ENCODE measurements at regions not wholly inside any gene's neighbourhood (a gene's known extent, or its start where the extent isn't known, plus 50 kb on each side); places are given as distances from the start of the nearest gene placed in this dataset.

DNA sequence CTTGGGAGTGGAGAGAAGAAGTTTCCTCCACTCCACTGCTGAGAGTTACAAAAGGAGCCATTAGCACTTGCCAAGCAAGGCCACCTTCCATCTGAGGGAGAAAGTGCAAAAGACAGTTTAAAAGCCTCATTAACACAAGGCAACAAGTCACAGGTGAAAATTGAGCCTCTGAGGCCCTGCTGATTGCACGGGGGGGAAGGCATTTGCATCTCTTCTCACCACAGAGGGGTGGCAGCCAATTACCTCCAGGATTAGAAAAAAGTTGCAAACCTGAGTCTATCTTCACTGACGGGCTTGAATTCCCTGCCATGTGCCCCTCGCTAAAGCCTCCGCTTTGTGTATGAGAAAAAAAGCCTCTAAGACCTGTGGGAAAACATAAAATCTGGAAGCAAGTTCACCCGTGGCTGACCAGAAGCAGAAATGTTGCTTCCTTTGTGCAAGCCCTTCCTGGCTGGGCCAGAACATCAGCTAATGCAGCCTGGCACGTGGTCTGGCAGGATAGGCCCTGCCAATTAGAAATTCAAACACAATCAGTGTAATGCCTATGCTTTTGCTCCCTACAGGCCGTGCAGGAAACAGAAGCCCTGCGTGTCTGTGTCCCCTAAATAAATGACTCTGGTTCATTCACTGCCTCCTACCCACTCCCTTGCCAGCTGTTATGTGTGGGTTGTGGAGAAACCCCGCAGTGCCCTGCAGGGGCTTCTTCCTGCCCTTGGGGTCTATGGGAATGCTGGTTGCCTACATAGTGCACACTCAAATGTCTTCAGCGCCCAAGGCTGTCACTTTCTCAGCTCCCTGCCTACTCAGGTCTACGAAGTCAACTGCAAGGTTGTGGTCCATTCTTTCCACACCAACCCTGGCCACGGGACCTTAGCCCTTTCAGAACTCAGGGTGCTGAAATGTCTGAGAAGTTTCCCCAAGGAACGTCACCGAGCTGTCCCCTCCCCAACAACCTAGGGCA, 150.2 kb downstream of the UQCRFS1 start:
- no peak overlapping the region for H3K4me3 ChIP-seq
- H3K9me3 ChIP-seq: peaks cover 2% of the 10 kb centered on the region
- no peaks in the 10 kb centered on the region for H3K4me1 ChIP-seq (ENCODE audit: control insufficient read depth in 1 of 2, low read depth in 2 of 2)
- TF ChIP-seq, protein P1, sequence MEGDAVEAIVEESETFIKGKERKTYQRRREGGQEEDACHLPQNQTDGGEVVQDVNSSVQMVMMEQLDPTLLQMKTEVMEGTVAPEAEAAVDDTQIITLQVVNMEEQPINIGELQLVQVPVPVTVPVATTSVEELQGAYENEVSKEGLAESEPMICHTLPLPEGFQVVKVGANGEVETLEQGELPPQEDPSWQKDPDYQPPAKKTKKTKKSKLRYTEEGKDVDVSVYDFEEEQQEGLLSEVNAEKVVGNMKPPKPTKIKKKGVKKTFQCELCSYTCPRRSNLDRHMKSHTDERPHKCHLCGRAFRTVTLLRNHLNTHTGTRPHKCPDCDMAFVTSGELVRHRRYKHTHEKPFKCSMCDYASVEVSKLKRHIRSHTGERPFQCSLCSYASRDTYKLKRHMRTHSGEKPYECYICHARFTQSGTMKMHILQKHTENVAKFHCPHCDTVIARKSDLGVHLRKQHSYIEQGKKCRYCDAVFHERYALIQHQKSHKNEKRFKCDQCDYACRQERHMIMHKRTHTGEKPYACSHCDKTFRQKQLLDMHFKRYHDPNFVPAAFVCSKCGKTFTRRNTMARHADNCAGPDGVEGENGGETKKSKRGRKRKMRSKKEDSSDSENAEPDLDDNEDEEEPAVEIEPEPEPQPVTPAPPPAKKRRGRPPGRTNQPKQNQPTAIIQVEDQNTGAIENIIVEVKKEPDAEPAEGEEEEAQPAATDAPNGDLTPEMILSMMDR (IDR thresholded peaks at IDR 0.05): no peak
- DNase-seq (ENCODE audit: low spot score): no peak
- H3K27ac ChIP-seq: no peak overlapping the region
- H3K27me3 ChIP-seq (replicated peaks; ENCODE audit: insufficient read depth): no peaks in the 10 kb centered on the region
- no peak for ATAC-seq (ENCODE audit: insufficient number of reproducible peaks, low FRiP score, low read depth)
- H3K36me3 ChIP-seq: no peaks in the 10 kb centered on the region

DNA sequence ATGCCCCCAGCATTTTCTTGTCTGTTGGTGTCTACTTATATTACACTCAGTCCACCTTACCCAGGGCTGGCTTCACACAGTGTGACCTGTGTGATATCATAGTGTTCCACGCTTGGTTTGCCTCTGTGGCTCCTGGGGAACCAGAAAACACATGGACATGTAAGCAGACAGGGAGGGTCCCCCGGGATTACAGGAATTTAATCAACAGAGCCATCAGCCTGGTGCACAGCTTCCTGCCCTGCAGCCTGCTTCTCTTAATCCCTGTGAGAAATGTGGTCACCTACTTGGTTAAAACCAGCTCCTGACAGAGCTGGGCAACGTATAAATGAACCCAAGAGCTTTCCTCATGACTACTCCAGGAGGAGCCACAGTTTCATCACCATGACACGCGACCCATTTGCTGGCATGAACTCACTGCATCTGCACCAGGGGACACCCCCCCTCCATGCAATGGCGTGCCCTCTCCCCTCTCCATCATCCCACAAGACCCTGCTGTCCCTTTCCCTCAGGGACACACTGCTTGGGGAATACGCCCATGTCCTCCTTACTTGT, 152.1 kb downstream of the UQCRFS1 start:
- TF ChIP-seq, protein P1 (IDR thresholded peaks at IDR 0.05): no peak
- no peak overlapping the region for H3K27ac ChIP-seq
- ATAC-seq (ENCODE audit: insufficient number of reproducible peaks, low FRiP score, low read depth): no peak

DNA sequence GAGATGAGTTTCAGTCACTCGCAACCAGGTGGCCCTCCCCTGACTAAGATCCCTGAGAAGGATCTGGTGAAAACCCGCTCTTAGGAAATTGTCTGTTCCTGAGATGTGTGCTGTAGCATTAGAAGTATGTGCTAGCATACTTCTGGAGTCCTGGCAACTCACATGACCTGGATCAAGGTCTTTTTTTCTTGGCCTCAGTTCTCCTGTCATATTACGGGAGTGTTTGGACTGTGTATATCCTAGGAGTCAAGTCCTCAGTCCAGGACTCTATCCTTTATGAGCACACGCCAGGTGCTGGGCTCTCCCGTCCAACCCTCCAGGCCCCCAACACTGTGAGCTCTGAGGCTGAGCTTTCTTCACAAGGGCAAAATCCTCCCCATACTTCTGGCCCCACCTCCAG, 156.4 kb downstream of the UQCRFS1 start:
- no peak for DNase-seq (ENCODE audit: low spot score)
- no peak overlapping the region for H3K27ac ChIP-seq

More for the DNA sequence above, 152.1 kb downstream of the UQCRFS1 start:
- H3K36me3 ChIP-seq: no peaks in the 10 kb centered on the region
- no peaks in the 10 kb centered on the region for H3K27me3 ChIP-seq (replicated peaks; ENCODE audit: insufficient read depth)
- no peaks in the 10 kb centered on the region for H3K9me3 ChIP-seq
- no peak overlapping the region for H3K4me3 ChIP-seq
- no peak for DNase-seq (ENCODE audit: low spot score)
- no peaks in the 10 kb centered on the region for H3K4me1 ChIP-seq (ENCODE audit: control insufficient read depth in 1 of 2, low read depth in 2 of 2)

DNA sequence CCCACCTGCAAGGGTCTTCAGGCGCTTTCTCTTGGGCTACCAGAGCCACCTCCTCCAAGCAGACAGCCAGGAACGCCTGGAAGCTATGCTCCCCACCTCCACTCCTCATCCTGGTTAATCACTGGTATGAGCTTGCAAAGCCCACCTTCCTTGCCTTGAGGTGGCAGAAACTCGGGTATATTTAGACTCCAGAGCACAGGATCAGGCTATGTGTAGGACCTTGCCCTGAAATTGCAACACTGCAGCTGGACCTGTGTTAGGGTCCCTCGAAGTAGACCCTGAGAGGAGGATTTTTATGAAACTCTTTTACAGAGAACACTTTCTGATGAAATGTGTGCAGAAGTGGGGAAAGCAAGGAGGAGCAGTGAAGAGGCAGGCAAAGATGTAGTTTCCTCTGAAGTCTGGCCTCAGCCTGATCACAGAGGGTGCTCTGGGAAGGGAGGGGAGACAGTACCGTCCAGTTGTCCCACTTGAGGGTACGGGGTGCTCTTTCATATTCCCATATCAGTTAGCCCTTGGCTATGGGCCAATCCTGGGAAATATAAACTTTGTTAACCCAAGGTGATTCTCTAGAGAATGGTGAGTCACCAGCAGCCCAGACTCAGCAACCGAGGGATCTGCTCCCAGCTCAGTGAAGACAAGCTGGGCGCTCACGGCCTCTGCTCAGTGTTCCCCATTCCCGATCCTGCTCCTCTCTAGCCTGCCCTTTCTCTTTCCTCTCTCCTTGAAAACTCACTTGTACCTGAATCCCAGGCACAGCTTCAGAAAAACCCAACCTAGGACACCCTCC, 157.9 kb downstream of the UQCRFS1 start:
- DNase-seq (ENCODE audit: low spot score) (no peak), ATAC-seq (ENCODE audit: insufficient number of reproducible peaks, low FRiP score, low read depth) (no peak)
- Histone ChIP-seq H3K9me3 (no peaks in the 10 kb centered on the region), H3K4me3 (no peak overlapping the region), H3K4me1 (ENCODE audit: control insufficient read depth in 1 of 2, low read depth in 2 of 2) (no peaks in the 10 kb centered on the region), H3K27ac (no peak overlapping the region), H3K36me3 (no peaks in the 10 kb centered on the region), H3K27me3 (replicated peaks; ENCODE audit: insufficient read depth) (no peaks in the 10 kb centered on the region)
- TF ChIP-seq, protein P1 (IDR thresholded peaks at IDR 0.05): no peak

More for the DNA sequence above, 156.4 kb downstream of the UQCRFS1 start:
- TF ChIP-seq, protein P1 (IDR thresholded peaks at IDR 0.05): no peak
- no peaks in the 10 kb centered on the region for H3K4me1 ChIP-seq (ENCODE audit: control insufficient read depth in 1 of 2, low read depth in 2 of 2)
- H3K4me3 ChIP-seq: no peak overlapping the region
- no peak for ATAC-seq (ENCODE audit: insufficient number of reproducible peaks, low FRiP score, low read depth)
- H3K27me3 ChIP-seq (replicated peaks; ENCODE audit: insufficient read depth): no peaks in the 10 kb centered on the region
- no peaks in the 10 kb centered on the region for H3K9me3 ChIP-seq
- no peaks in the 10 kb centered on the region for H3K36me3 ChIP-seq

DNA sequence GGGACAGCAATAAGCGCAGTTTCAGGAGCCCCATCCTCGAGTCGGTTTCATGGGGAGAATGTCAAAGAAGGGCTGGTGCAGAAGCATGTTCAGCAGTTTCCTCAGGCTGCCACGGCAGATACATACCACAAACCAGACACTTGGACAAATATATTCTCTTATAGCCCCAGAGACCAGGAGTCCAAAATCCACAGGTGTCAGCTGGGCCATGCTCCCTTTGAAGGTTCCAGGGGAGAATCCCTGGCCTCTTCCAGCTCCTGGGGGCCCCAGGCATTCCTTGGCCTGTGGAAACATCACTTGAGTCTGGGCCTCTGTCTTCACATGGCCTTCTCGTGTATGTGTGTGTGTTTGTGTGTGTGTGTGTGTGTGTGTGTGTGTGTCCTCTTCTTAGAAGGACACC, 164.1 kb downstream of the UQCRFS1 start:
- no peak overlapping the region for H3K27ac ChIP-seq
- H3K9me3 ChIP-seq: no peaks in the 10 kb centered on the region
- no peak overlapping the region for H3K4me3 ChIP-seq
- H3K4me1 ChIP-seq (ENCODE audit: control insufficient read depth in 1 of 2, low read depth in 2 of 2): no peaks in the 10 kb centered on the region
- TF ChIP-seq, protein P1 (IDR thresholded peaks at IDR 0.05): no peak
- no peak for ATAC-seq (ENCODE audit: insufficient number of reproducible peaks, low FRiP score, low read depth)
- no peaks in the 10 kb centered on the region for H3K36me3 ChIP-seq
- H3K27me3 ChIP-seq (replicated peaks; ENCODE audit: insufficient read depth): no peaks in the 10 kb centered on the region
- DNase-seq (ENCODE audit: low spot score): no peak
